H1 (cell line): ENCODE measurements at regions not wholly inside any gene's neighbourhood (a gene's known extent, or its start where the extent isn't known, plus 50 kb on each side); places are given as distances from the start of the nearest gene placed in this dataset.

Source experiments
- CTCF ChIA-PET: fragments of 300-600 bp; sonication (Branson Sonifier 250); formaldehyde crosslinking; loops from one replicate; lab custom pipeline; 2021; ENCODE audit not compliant: partially characterized antibody; lab: Charles Lee
- POLR2A ChIA-PET: fragments of 300-600 bp; sonication (Branson Sonifier 250); formaldehyde crosslinking; loops from one replicate; lab custom pipeline; 2021; ENCODE audit warnings: inconsistent platforms; ENCODE audit not compliant: partially characterized antibody; lab: Charles Lee
- DNase-seq, 2 experiments: peaks; one replicate each; pipeline versions ENCODE4 v3.0.0 to v3.0.0-alpha.2; 2010 to 2022; ENCODE audit warnings: low spot score in 2 of 2, low read depth in 1 of 2, mixed read lengths in 1 of 2
- FAIRE-seq: peaks from 2 replicates; lab custom pipeline; 2011; peaks lifted over from hg19 to GRCh38; lab: Jason Lieb, UNC
- H2AFZ ChIP-seq: 2 replicates; pipeline ENCODE4 v1.8.1; 2012; ENCODE audit warnings: low read length, inconsistent platforms
- H2AK5ac ChIP-seq: 2 replicates; pipeline ENCODE4 v1.6.1; 2013; ENCODE audit warnings: low read depth, low read length
- H2BK120ac ChIP-seq: replicated peaks from 2 replicates; pipeline ENCODE3; 2013; ENCODE audit warnings: low read depth, low read length, inconsistent platforms
- H2BK12ac ChIP-seq: 2 replicates; pipeline ENCODE4 v1.6.1; 2013; ENCODE audit warnings: low read depth, low read length
- H2BK15ac ChIP-seq: 2 replicates; pipeline ENCODE4 v1.6.1; 2013; ENCODE audit warnings: low read length
- H2BK20ac ChIP-seq: 2 replicates; pipeline ENCODE4 v1.6.1; 2013; ENCODE audit warnings: low read length
- H2BK5ac ChIP-seq: 2 replicates; pipeline ENCODE4 v1.6.1; 2013; ENCODE audit warnings: low read depth, low read length
- H3K14ac ChIP-seq: 2 replicates; pipeline ENCODE4 v1.6.1; 2013; ENCODE audit warnings: inconsistent platforms; ENCODE audit not compliant: insufficient read length
- H3K18ac ChIP-seq: 2 replicates; pipeline ENCODE4 v1.6.1; 2013; ENCODE audit warnings: low read length; ENCODE audit errors: extremely low read depth
- H3K23ac ChIP-seq: 2 replicates; pipeline ENCODE4 v1.6.1; 2013; ENCODE audit warnings: inconsistent platforms; ENCODE audit not compliant: insufficient read length
- H3K23me2 ChIP-seq: 2 replicates; pipeline ENCODE4 v1.6.1; 2013; ENCODE audit warnings: low read depth, low read length
- H3K27ac ChIP-seq: 2 replicates; pipeline ENCODE4 v1.6.1; 2011; ENCODE audit warnings: low read depth, low read length, inconsistent platforms
- H3K27me3 ChIP-seq, 4 experiments: replicated peaks in 1 of 4; 1 replicate in 1 of 4; 2 replicates in 3 of 4; pipeline versions ENCODE4 v1.6.1 to v1.8.1; 2011 to 2013; ENCODE audit warnings: low read length in 3 of 4, mild to moderate bottlenecking in 3 of 4, inconsistent platforms in 2 of 4, mixed read lengths in 2 of 4, moderate library complexity in 1 of 4; ENCODE audit not compliant: control insufficient read depth in 3 of 4, insufficient read depth in 3 of 4; ENCODE audit errors: extremely low read depth in 1 of 4
- H3K36me3 ChIP-seq, 4 experiments: 2 replicates each; pipeline versions ENCODE4 v1.6.1 to v1.8.1; 2011 to 2013; ENCODE audit warnings: mild to moderate bottlenecking in 4 of 4, low read length in 3 of 4, moderate library complexity in 2 of 4, control low read depth in 1 of 4, inconsistent platforms in 1 of 4; ENCODE audit not compliant: insufficient read depth in 4 of 4, control insufficient read depth in 2 of 4
- H3K4ac ChIP-seq: replicated peaks from 2 replicates; pipeline ENCODE3; 2013; ENCODE audit warnings: low read length, low read depth, mixed read lengths, inconsistent platforms; ENCODE audit not compliant: insufficient read length
- H3K4me1 ChIP-seq, 4 experiments: replicated peaks in 1 of 4; 1 replicate in 1 of 4; 2 replicates in 3 of 4; pipeline versions ENCODE4 v1.6.1 to v1.8.1; 2011 to 2013; ENCODE audit warnings: low read length in 3 of 4, inconsistent platforms in 2 of 4, mixed read lengths in 1 of 4; ENCODE audit not compliant: insufficient read depth in 4 of 4, control insufficient read depth in 3 of 4
- H3K4me2 ChIP-seq, 2 experiments: 2 replicates each; pipeline versions ENCODE4 v1.6.1 to v1.8.1; 2011 to 2013; ENCODE audit warnings: low read depth in 2 of 2, low read length in 2 of 2, control low read depth in 1 of 2, inconsistent platforms in 1 of 2, mild to moderate bottlenecking in 1 of 2; ENCODE audit not compliant: insufficient read depth in 1 of 2
- H3K4me3 ChIP-seq, 4 experiments: fragments of 200-600, 300-600 bp in 1 of 4; sonication (generic), shearing (Covaris generic), sonication (Bioruptor Twin) in 1 of 4; 2 replicates each; pipeline versions ENCODE4 v1.5.1 to v1.8.1; 2011 to 2016; ENCODE audit warnings: low read length in 4 of 4, low read depth in 3 of 4, control low read depth in 2 of 4, inconsistent platforms in 2 of 4, mild to moderate bottlenecking in 2 of 4, mixed read lengths in 1 of 4, moderate library complexity in 1 of 4; ENCODE audit not compliant: insufficient read depth in 2 of 4; ENCODE audit errors: extremely low read depth in 1 of 4
- H3K56ac ChIP-seq: replicated peaks from 2 replicates; pipeline ENCODE3; 2013; ENCODE audit warnings: low read depth, mild to moderate bottlenecking, mixed read lengths, low read length, inconsistent platforms; ENCODE audit not compliant: insufficient read length
- H3K79me1 ChIP-seq: 2 replicates; pipeline ENCODE4 v1.6.1; 2013; ENCODE audit warnings: low read depth, low read length, control low read depth
- H3K79me2 ChIP-seq, 2 experiments: 2 replicates each; pipeline versions ENCODE4 v1.6.1 to v1.8.1; 2012 to 2013; ENCODE audit warnings: low read length in 2 of 2, mild to moderate bottlenecking in 2 of 2, inconsistent platforms in 1 of 2; ENCODE audit not compliant: insufficient read depth in 2 of 2, control insufficient read depth in 1 of 2
- H3K9ac ChIP-seq, 4 experiments: replicated peaks in 1 of 4; 1 replicate in 1 of 4; 2 replicates in 3 of 4; pipeline versions ENCODE4 v1.6.1 to v1.8.1; 2011 to 2013; ENCODE audit warnings: low read depth in 3 of 4, low read length in 3 of 4, control low read depth in 2 of 4, mild to moderate bottlenecking in 2 of 4, moderate library complexity in 2 of 4, inconsistent platforms in 1 of 4; ENCODE audit errors: extremely low read depth in 1 of 4
- H3K9me3 ChIP-seq, 2 experiments: 2 replicates each; pipeline versions ENCODE4 v1.6.1 to v1.8.1; 2012 to 2013; ENCODE audit warnings: mild to moderate bottlenecking in 2 of 2, moderate library complexity in 2 of 2, control low read depth in 1 of 2, inconsistent platforms in 1 of 2, low read depth in 1 of 2, low read length in 1 of 2, mixed read lengths in 1 of 2; ENCODE audit not compliant: insufficient read depth in 2 of 2
- H4K20me1 ChIP-seq, 2 experiments: replicated peaks in 1 of 2; 2 replicates each; pipeline versions ENCODE3 to v1.8.1; 2011 to 2013; ENCODE audit warnings: inconsistent platforms in 2 of 2, low read length in 2 of 2, mild to moderate bottlenecking in 1 of 2; ENCODE audit not compliant: insufficient read depth in 2 of 2, control insufficient read depth in 1 of 2
- H4K5ac ChIP-seq: 2 replicates; pipeline ENCODE4 v1.6.1; 2013; ENCODE audit warnings: low read length, low read depth, mixed read lengths, inconsistent platforms; ENCODE audit not compliant: insufficient read length
- H4K8ac ChIP-seq: 2 replicates; pipeline ENCODE4 v1.8.0; 2013; ENCODE audit warnings: mild to moderate bottlenecking, moderate library complexity, low read length, inconsistent platforms; ENCODE audit not compliant: insufficient read depth; ENCODE audit errors: extremely low read depth
- H4K91ac ChIP-seq: replicated peaks from 2 replicates; pipeline ENCODE3; 2013; ENCODE audit warnings: low read length, mixed read lengths, inconsistent platforms; ENCODE audit not compliant: insufficient read length
- CBX5 ChIP-seq: fragments of 300-800, 300-1000 bp; sonication (generic); IDR thresholded peaks from 2 replicates; pipeline ENCODE4 v1.7.1; 2016; ENCODE audit warnings: antibody characterized with exemption, low read length, low read depth
- CHD1 ChIP-seq: IDR thresholded peaks from 2 replicates; pipeline ENCODE4 v1.6.1; 2012; ENCODE audit warnings: low read depth, low read length, improper control_type of control experiment
- CHD2 ChIP-seq: IDR thresholded peaks from 2 replicates; pipeline ENCODE4 v1.6.1; 2012; ENCODE audit warnings: low read length, improper control_type of control experiment
- HDAC2 ChIP-seq, 2 experiments: fragments of 300-600 bp in 1 of 2; sonication (generic) in 1 of 2; IDR thresholded peaks; 2 replicates each; pipeline ENCODE4 v1.6.1; 2011 to 2012; ENCODE audit warnings: low read depth in 2 of 2, low read length in 2 of 2, mild to moderate bottlenecking in 2 of 2, moderate library complexity in 2 of 2, borderline replicate concordance in 1 of 2, inconsistent platforms in 1 of 2
- JUN ChIP-seq: IDR thresholded peaks from 2 replicates; pipeline ENCODE4 v1.6.1; 2011; ENCODE audit warnings: low read depth, mild to moderate bottlenecking, improper control_type of control experiment, low read length
- KDM4A ChIP-seq: IDR thresholded peaks from one replicate; pipeline ENCODE4 v1.7.1; 2012; ENCODE audit warnings: low read depth, mild to moderate bottlenecking, moderate library complexity, low read length, inconsistent platforms; ENCODE audit not compliant: severe bottlenecking
- KDM5A ChIP-seq: fragments of 200-600 bp; IDR thresholded peaks from 2 replicates; pipeline ENCODE4 v1.7.1; 2012; ENCODE audit warnings: mild to moderate bottlenecking, low read length, inconsistent platforms, mixed read lengths
- NANOG ChIP-seq: IDR thresholded peaks from 2 replicates; pipeline ENCODE4 v1.6.1; 2011; ENCODE audit warnings: low read length, low read depth, mild to moderate bottlenecking, inconsistent platforms; ENCODE audit not compliant: insufficient read depth, poor library complexity, severe bottlenecking
- RBBP5 ChIP-seq: IDR thresholded peaks from 2 replicates; pipeline ENCODE4 v1.7.1; 2012; ENCODE audit warnings: low read depth, mild to moderate bottlenecking, inconsistent platforms, low read length, moderate library complexity, borderline replicate concordance
- SIRT6 ChIP-seq: IDR thresholded peaks from one replicate; pipeline ENCODE4 v1.7.1; 2012; ENCODE audit warnings: low read length, inconsistent platforms
- TBP ChIP-seq: IDR thresholded peaks from 2 replicates; pipeline ENCODE4 v1.6.1; 2011; ENCODE audit warnings: low read depth, low read length, improper control_type of control experiment
- TEAD4 ChIP-seq: IDR thresholded peaks from 2 replicates; pipeline ENCODE4 v1.6.1; 2012; ENCODE audit warnings: low read depth, low read length, inconsistent platforms, mixed read lengths
- YY1 ChIP-seq: IDR thresholded peaks from 2 replicates; pipeline ENCODE4 v1.6.1; 2011; ENCODE audit warnings: low read depth, mild to moderate bottlenecking, low read length

DNA sequence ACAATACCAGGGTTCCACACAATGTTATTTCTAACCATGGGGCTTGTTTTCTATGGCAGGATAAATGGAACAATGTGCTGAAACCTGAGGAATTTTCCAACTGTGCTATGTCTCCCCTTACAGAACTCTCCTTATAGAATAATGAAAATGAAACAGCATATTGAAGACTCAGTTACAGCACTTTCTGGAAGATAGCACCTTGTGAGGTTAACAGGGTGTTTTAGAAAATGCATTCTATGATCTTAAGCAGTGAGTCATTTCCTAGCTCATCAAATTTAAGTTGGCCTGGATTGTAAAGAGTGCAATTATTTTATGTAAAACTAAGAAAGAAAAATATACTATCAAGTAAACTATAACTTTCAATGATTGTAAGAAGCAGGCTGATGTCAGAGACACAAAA lies 60.1 kb upstream of the CNTN1 start:
- Histone ChIP-seq H3K27ac (no peak overlapping the region), H4K5ac (no peak overlapping the region), H3K14ac (no peak overlapping the region), H2BK120ac (no peak overlapping the region), H3K27me3 (no peaks in the 10 kb centered on the region), H3K79me1 (no peaks in the 10 kb centered on the region), H2BK12ac (no peak overlapping the region), H2BK20ac (no peak overlapping the region), H3K79me2 (no peaks in the 10 kb centered on the region), H2BK5ac (no peak overlapping the region), H3K9ac (no peak overlapping the region), H2AFZ (no peak overlapping the region), H3K18ac (no peak overlapping the region), H3K4me2 (no peak overlapping the region), H4K8ac (no peak overlapping the region), H2AK5ac (no peak overlapping the region), H3K4ac (no peak overlapping the region), H3K4me1 (no peaks in the 10 kb centered on the region), H4K91ac (no peak overlapping the region), H3K9me3 (no peaks in the 10 kb centered on the region; a peak in 1 of 4 replicates), H3K56ac (no peak overlapping the region), H3K36me3 (no peaks in the 10 kb centered on the region), H3K23me2 (no peaks in the 10 kb centered on the region), H2BK15ac (no peak overlapping the region), H4K20me1 (no peaks in the 10 kb centered on the region), H3K23ac (no peak overlapping the region), H3K4me3 (no peak overlapping the region)
- ChIA-PET CTCF (no interaction called here), POLR2A (no interaction called here)
- DNase-seq (no peak), FAIRE-seq (no peak)
- TF ChIP-seq KDM4A: no peak
- no peak for TF ChIP-seq KDM5A
- TF ChIP-seq RBBP5: no peak
- TF ChIP-seq CHD2: no peak
- no peak for TF ChIP-seq SIRT6
- TF ChIP-seq JUN: no peak
- TF ChIP-seq CHD1: no peak
- no peak for TF ChIP-seq TBP
- TF ChIP-seq CBX5: no peak
- no peak for TF ChIP-seq HDAC2 (IDR thresholded peaks at IDR 0.05; ENCODE audit: borderline replicate concordance in 1 of 2, low read depth in 2 of 2, low read length in 2 of 2)
- no peak for TF ChIP-seq YY1
- no peak for TF ChIP-seq NANOG
- no peak for TF ChIP-seq TEAD4
